GM23338 (cell line): ENCODE measurements at regions not wholly inside any gene's neighbourhood (a gene's known extent, or its start where the extent isn't known, plus 50 kb on each side); places are given as distances from the start of the nearest gene placed in this dataset.

Experiments
- ATAC-seq: fragments of 200-7000 bp; cut with Tn5 transposase; 3 replicates; pipeline ENCODE4 v1.9.1; 2020
- DNase-seq: peaks from one replicate; pipeline ENCODE4 v3.0.0-alpha.2; 2015; ENCODE audit warnings: low spot score
- H2AFZ ChIP-seq: fragments of 200-600 bp; sonication (generic); 2 replicates; pipeline ENCODE4 v1.8.0; 2016; ENCODE audit warnings: antibody characterized with exemption, mild to moderate bottlenecking, moderate library complexity
- H3F3A ChIP-seq: fragments of 200-600 bp; sonication (generic); replicated peaks from 2 replicates; pipeline ENCODE4 v1.8.0; 2017; ENCODE audit warnings: antibody characterized with exemption, mixed run types, low read depth
- H3K27ac ChIP-seq: fragments of 200-600 bp; sonication (generic); 2 replicates; pipeline ENCODE4 v1.6.1; 2016; ENCODE audit warnings: low read depth
- H3K27me3 ChIP-seq: fragments of 200-600 bp; sonication (generic); 2 replicates; pipeline ENCODE4 v1.8.0; 2016; ENCODE audit warnings: mild to moderate bottlenecking, mixed run types, moderate library complexity; ENCODE audit not compliant: insufficient read depth
- H3K36me3 ChIP-seq: fragments of 200-600 bp; sonication (generic); 2 replicates; pipeline ENCODE4 v1.8.0; 2016; ENCODE audit warnings: mild to moderate bottlenecking; ENCODE audit not compliant: insufficient read depth
- H3K4me1 ChIP-seq: fragments of 200-600 bp; sonication (generic); 2 replicates; pipeline ENCODE4 v1.8.0; 2016; ENCODE audit warnings: mild to moderate bottlenecking, moderate library complexity; ENCODE audit not compliant: insufficient read depth
- H3K4me2 ChIP-seq: fragments of 200-600 bp; sonication (generic); 2 replicates; pipeline ENCODE4 v1.7.1; 2017; ENCODE audit warnings: mixed run types
- H3K4me3 ChIP-seq: fragments of 200-600 bp; sonication (generic); 2 replicates; pipeline ENCODE4 v1.6.1; 2016; ENCODE audit warnings: mixed run types
- H3K79me2 ChIP-seq: fragments of 200-600 bp; sonication (generic); replicated peaks from 2 replicates; pipeline ENCODE4 v1.8.0; 2017; ENCODE audit warnings: mild to moderate bottlenecking; ENCODE audit not compliant: insufficient read depth
- H3K9me2 ChIP-seq: fragments of 200-600 bp; sonication (generic); 2 replicates; pipeline ENCODE4 v1.8.0; 2017; ENCODE audit not compliant: insufficient read depth
- H4K20me1 ChIP-seq: fragments of 200-600 bp; sonication (generic); replicated peaks from 2 replicates; pipeline ENCODE4 v1.8.0; 2017; ENCODE audit warnings: mild to moderate bottlenecking; ENCODE audit not compliant: insufficient read depth
- H3K27ac Mint-ChIP-seq: 2 replicates; pipeline ENCODE4 v1.8.0; 2020; ENCODE audit warnings: inconsistent platforms, mild to moderate bottlenecking, moderate library complexity, mixed read lengths
- H3K27me3 Mint-ChIP-seq: 3 replicates; pipeline ENCODE4 v1.8.0; 2022; ENCODE audit warnings: low read depth, mild to moderate bottlenecking, moderate library complexity, mixed read lengths, inconsistent platforms; ENCODE audit not compliant: insufficient read depth, poor library complexity
- H3K36me3 Mint-ChIP-seq: 3 replicates; pipeline ENCODE4 v1.8.0; 2021; ENCODE audit warnings: low read depth, mild to moderate bottlenecking, inconsistent platforms, moderate library complexity, mixed read lengths
- H3K4me1 Mint-ChIP-seq: 3 replicates; pipeline ENCODE4 v1.8.0; 2020; ENCODE audit warnings: mild to moderate bottlenecking, inconsistent platforms, mixed read lengths
- H3K4me3 Mint-ChIP-seq: 3 replicates; pipeline ENCODE4 v1.8.0; 2021; ENCODE audit warnings: moderate library complexity, mild to moderate bottlenecking, inconsistent platforms, mixed read lengths
- H3K9me3 Mint-ChIP-seq: 3 replicates; pipeline ENCODE4 v1.8.0; 2020; ENCODE audit warnings: moderate library complexity, mild to moderate bottlenecking, inconsistent platforms, mixed read lengths
- CREB1 ChIP-seq: fragments of 250-450 bp; sonication (Bioruptor Pico); IDR thresholded peaks from 2 replicates; pipeline ENCODE4 v1.5.0; 2020; ENCODE audit warnings: low read depth, mild to moderate bottlenecking, moderate library complexity
- EZH2 ChIP-seq: fragments of 200-600 bp; sonication (generic); IDR thresholded peaks from one replicate; pipeline ENCODE4 v1.8.0; 2017; ENCODE audit warnings: antibody characterized with exemption, mild to moderate bottlenecking, low read depth; ENCODE audit not compliant: unreplicated experiment
- EZH2phosphoT487 ChIP-seq: fragments of 200-600 bp; sonication (generic); IDR thresholded peaks from one replicate; pipeline ENCODE4 v1.8.1; 2018; ENCODE audit warnings: antibody characterized with exemption; ENCODE audit not compliant: unreplicated experiment
- NANOG ChIP-seq: IDR thresholded peaks from 2 replicates; pipeline ENCODE4 v1.6.1; 2016; ENCODE audit warnings: antibody characterized with exemption, borderline replicate concordance
- STAT1 ChIP-seq: IDR thresholded peaks from one replicate; pipeline ENCODE4 v1.6.1; 2016; ENCODE audit warnings: antibody characterized with exemption; ENCODE audit not compliant: unreplicated experiment
- ZNF114 ChIP-seq: fragments of 250-450 bp; sonication (Bioruptor Pico); IDR thresholded peaks from 2 replicates; pipeline ENCODE4 v1.5.0; 2020; ENCODE audit warnings: mild to moderate bottlenecking, moderate library complexity
- TF ChIP-seq, protein P1 (sequence below): IDR thresholded peaks from 2 replicates; pipeline ENCODE4 v1.6.1; 2016; ENCODE audit warnings: antibody characterized with exemption
- TF ChIP-seq, protein P2 (sequence below): IDR thresholded peaks from one replicate; pipeline ENCODE4 v1.6.1; 2018; ENCODE audit warnings: antibody characterized with exemption; ENCODE audit not compliant: unreplicated experiment
- TF ChIP-seq, protein P3 (sequence below), 2 experiments: fragments of 200-600 bp in 1 of 2; sonication (generic) in 1 of 2; conservative IDR thresholded peaks; 2 replicates each; pipeline versions ENCODE4 v1.5.1 to v1.6.1; 2016 to 2017; ENCODE audit warnings: antibody characterized with exemption in 2 of 2, low read depth in 2 of 2, mild to moderate bottlenecking in 2 of 2, moderate library complexity in 1 of 2

DNA sequence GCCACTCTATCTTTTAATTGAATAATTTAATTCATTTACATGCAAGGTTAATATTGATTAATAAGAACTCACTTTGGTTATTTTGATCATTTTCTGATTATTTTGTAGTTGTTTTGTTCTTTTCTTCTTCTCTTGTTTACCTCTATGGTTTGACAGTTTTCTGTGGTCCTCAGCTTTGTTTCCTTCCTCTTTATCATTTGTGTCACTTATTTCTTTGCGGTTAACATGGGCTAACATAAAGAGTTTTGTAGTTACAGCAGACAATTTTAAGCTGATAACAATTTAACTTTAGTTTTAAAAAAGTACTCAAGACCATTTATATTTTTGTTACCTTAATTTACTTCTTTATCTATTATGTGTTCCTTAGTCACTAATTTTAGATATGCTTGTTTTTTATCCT, 1032.8 kb upstream of the RAG2 start (continued):
- TF ChIP-seq NANOG: no peak
- TF ChIP-seq, protein P1, sequence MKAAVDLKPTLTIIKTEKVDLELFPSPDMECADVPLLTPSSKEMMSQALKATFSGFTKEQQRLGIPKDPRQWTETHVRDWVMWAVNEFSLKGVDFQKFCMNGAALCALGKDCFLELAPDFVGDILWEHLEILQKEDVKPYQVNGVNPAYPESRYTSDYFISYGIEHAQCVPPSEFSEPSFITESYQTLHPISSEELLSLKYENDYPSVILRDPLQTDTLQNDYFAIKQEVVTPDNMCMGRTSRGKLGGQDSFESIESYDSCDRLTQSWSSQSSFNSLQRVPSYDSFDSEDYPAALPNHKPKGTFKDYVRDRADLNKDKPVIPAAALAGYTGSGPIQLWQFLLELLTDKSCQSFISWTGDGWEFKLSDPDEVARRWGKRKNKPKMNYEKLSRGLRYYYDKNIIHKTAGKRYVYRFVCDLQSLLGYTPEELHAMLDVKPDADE: no peak
- TF ChIP-seq, protein P2, sequence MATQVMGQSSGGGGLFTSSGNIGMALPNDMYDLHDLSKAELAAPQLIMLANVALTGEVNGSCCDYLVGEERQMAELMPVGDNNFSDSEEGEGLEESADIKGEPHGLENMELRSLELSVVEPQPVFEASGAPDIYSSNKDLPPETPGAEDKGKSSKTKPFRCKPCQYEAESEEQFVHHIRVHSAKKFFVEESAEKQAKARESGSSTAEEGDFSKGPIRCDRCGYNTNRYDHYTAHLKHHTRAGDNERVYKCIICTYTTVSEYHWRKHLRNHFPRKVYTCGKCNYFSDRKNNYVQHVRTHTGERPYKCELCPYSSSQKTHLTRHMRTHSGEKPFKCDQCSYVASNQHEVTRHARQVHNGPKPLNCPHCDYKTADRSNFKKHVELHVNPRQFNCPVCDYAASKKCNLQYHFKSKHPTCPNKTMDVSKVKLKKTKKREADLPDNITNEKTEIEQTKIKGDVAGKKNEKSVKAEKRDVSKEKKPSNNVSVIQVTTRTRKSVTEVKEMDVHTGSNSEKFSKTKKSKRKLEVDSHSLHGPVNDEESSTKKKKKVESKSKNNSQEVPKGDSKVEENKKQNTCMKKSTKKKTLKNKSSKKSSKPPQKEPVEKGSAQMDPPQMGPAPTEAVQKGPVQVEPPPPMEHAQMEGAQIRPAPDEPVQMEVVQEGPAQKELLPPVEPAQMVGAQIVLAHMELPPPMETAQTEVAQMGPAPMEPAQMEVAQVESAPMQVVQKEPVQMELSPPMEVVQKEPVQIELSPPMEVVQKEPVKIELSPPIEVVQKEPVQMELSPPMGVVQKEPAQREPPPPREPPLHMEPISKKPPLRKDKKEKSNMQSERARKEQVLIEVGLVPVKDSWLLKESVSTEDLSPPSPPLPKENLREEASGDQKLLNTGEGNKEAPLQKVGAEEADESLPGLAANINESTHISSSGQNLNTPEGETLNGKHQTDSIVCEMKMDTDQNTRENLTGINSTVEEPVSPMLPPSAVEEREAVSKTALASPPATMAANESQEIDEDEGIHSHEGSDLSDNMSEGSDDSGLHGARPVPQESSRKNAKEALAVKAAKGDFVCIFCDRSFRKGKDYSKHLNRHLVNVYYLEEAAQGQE: no peak
- TF ChIP-seq CREB1 (CRISPR knock-in tag): no peak
- no peak for TF ChIP-seq ZNF114 (CRISPR knock-in tag)
- TF ChIP-seq, protein P3, sequence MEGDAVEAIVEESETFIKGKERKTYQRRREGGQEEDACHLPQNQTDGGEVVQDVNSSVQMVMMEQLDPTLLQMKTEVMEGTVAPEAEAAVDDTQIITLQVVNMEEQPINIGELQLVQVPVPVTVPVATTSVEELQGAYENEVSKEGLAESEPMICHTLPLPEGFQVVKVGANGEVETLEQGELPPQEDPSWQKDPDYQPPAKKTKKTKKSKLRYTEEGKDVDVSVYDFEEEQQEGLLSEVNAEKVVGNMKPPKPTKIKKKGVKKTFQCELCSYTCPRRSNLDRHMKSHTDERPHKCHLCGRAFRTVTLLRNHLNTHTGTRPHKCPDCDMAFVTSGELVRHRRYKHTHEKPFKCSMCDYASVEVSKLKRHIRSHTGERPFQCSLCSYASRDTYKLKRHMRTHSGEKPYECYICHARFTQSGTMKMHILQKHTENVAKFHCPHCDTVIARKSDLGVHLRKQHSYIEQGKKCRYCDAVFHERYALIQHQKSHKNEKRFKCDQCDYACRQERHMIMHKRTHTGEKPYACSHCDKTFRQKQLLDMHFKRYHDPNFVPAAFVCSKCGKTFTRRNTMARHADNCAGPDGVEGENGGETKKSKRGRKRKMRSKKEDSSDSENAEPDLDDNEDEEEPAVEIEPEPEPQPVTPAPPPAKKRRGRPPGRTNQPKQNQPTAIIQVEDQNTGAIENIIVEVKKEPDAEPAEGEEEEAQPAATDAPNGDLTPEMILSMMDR (conservative IDR thresholded peaks at IDR 0.05; ENCODE audit: low read depth in 2 of 2): no peak

DNA sequence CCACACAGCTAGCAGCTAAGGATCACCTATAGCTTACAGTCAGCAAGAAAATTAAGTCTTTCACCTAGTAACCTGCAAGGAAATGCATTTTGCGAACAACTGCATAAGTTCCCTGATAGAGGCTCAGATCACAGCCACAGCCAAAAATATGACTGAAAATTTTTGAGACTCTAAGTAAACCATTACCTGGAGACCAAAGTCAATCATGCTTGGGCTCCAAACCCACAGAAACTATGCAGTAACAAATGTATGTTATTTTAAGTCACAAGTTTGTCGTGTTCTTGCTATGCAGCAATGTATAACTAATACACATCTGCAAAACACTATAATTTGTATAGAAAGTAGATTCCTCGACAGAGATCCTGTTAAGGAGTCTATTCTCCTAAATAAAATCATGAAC, 1025.7 kb upstream of the RAG2 start:
- Histone ChIP-seq H2AFZ (no peak overlapping the region), H3K9me2 (no peaks in the 10 kb centered on the region), H3K79me2 (no peaks in the 10 kb centered on the region), H3K27me3 (no peaks in the 10 kb centered on the region), H3K4me3 (no peak overlapping the region), H3K4me2 (no peak overlapping the region), H3K27ac (no peak overlapping the region), H3K4me1 (no peaks in the 10 kb centered on the region), H3K36me3 (no peaks in the 10 kb centered on the region; the same call in 1 of the 2 replicates), H4K20me1 (no peaks in the 10 kb centered on the region), H3F3A (no peaks in the 10 kb centered on the region)
- ATAC-seq (no peak), DNase-seq (no peak)
- H3K4me3 Mint-ChIP-seq: no peak overlapping the region
- H3K9me3 Mint-ChIP-seq: peaks cover 14% of the 10 kb centered on the region
- H3K27ac Mint-ChIP-seq: no peak overlapping the region
- H3K27me3 Mint-ChIP-seq: no peaks in the 10 kb centered on the region
- H3K4me1 Mint-ChIP-seq: peaks cover 5% of the 10 kb centered on the region
- peaks cover 10% of the 10 kb centered on the region for H3K36me3 Mint-ChIP-seq
- TF ChIP-seq ZNF114 (CRISPR knock-in tag) (no peak), NANOG (no peak), STAT1 (no peak), EZH2phosphoT487 (no peak), CREB1 (CRISPR knock-in tag) (no peak), EZH2 (no peak)
- TF ChIP-seq, protein P2: no peak
- TF ChIP-seq, protein P3 (conservative IDR thresholded peaks at IDR 0.05; ENCODE audit: low read depth in 2 of 2): no peak
